OCI-LY3 (cell line): ENCODE measurements at regions not wholly inside any gene's neighbourhood (a gene's known extent, or its start where the extent isn't known, plus 50 kb on each side); places are given as distances from the start of the nearest gene placed in this dataset.

Experiments
- EZH2phosphoT487 ChIP-seq: fragments of 200-600 bp; shearing (Covaris generic); IDR thresholded peaks from 2 replicates; pipeline ENCODE4 v1.6.1; 2018; ENCODE audit warnings: antibody characterized with exemption, mixed run types, low read depth
- TF ChIP-seq, protein P1 (sequence below): fragments of 200-600, 300-600 bp; sonication (generic); IDR thresholded peaks from 2 replicates; pipeline ENCODE4 v1.5.1; 2014; ENCODE audit warnings: antibody characterized with exemption, low read length, low read depth

DNA sequence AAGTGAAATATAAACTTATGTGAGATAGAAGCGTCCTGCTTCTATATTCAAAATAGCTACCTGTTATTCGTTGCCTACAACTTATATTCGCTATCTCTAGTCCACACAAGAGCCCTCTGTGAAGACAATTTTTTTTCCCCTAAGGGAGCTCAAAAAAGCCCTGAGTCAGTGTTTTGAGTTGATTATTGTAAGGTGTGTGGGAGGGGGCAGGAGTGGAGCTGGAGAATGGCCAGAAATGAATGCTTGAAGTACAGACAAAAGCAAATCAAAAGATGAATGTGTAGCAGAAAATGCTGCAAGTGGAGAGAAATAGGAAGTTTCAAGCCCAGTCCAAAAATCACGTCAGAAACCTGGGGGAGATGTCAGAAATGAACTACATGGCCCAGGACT, 655.0 kb upstream of the LCORL start:
- TF ChIP-seq, protein P1, sequence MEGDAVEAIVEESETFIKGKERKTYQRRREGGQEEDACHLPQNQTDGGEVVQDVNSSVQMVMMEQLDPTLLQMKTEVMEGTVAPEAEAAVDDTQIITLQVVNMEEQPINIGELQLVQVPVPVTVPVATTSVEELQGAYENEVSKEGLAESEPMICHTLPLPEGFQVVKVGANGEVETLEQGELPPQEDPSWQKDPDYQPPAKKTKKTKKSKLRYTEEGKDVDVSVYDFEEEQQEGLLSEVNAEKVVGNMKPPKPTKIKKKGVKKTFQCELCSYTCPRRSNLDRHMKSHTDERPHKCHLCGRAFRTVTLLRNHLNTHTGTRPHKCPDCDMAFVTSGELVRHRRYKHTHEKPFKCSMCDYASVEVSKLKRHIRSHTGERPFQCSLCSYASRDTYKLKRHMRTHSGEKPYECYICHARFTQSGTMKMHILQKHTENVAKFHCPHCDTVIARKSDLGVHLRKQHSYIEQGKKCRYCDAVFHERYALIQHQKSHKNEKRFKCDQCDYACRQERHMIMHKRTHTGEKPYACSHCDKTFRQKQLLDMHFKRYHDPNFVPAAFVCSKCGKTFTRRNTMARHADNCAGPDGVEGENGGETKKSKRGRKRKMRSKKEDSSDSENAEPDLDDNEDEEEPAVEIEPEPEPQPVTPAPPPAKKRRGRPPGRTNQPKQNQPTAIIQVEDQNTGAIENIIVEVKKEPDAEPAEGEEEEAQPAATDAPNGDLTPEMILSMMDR: no peak
- TF ChIP-seq EZH2phosphoT487: no peak
